Omental fat pad (tissue), 3 donors: ENCODE measurements at regions not wholly inside any gene's neighbourhood (a gene's known extent, or its start where the extent isn't known, plus 50 kb on each side); places are given as distances from the start of the nearest gene placed in this dataset.

Source experiments
- ATAC-seq: fragments of 150-250 bp; one replicate; pipeline ENCODE4 v1.9.1; 2016; ENCODE audit warnings: mild to moderate bottlenecking, moderate library complexity; ENCODE audit not compliant: low FRiP score
- DNase-seq: peaks from one replicate; pipeline ENCODE4 v3.0.0-alpha.2; 2019; ENCODE audit warnings: low spot score
- CTCF ChIP-seq, 3 donors: fragments of 450-650 bp; IDR thresholded peaks; one replicate each; pipeline ENCODE4 v1.5.1; 2016 to 2017; ENCODE audit warnings: antibody characterized with exemption in 3 of 3, mild to moderate bottlenecking in 3 of 3, moderate library complexity in 2 of 3

GRCh38 chr1:88217386-88217785 lies 466.7 kb upstream of the PKN2 start:
- ATAC-seq: no peak
- no peak for DNase-seq
- no peak for TF ChIP-seq CTCF (IDR thresholded peaks at IDR 0.05)

- DNase-seq (no peak), ATAC-seq (no peak)
- TF ChIP-seq CTCF (IDR thresholded peaks at IDR 0.05): no peak
Measured at GRCh38 chr1:88219521-88219920, 464.6 kb upstream of the PKN2 start.

- ATAC-seq (no peak), DNase-seq (no peak)
- no peak for TF ChIP-seq CTCF (IDR thresholded peaks at IDR 0.05)
Measured at GRCh38 chr1:88221411-88221810, 462.7 kb upstream of the PKN2 start.

- ATAC-seq (no peak), DNase-seq (no peak)
- TF ChIP-seq CTCF (IDR thresholded peaks at IDR 0.05): no peak
Measured at GRCh38 chr1:88224906-88225305, 459.2 kb upstream of the PKN2 start.

GRCh38 chr1:88228114-88228513 lies 456.0 kb upstream of the PKN2 start:
- TF ChIP-seq CTCF (IDR thresholded peaks at IDR 0.05): no peak
- ATAC-seq (no peak), DNase-seq (no peak)

GRCh38 chr1:88230126-88230525 lies 453.9 kb upstream of the PKN2 start:
- no peak for TF ChIP-seq CTCF (IDR thresholded peaks at IDR 0.05)
- no peak for ATAC-seq
- no peak for DNase-seq

- no peak for ATAC-seq
- no peak for TF ChIP-seq CTCF (IDR thresholded peaks at IDR 0.05)
- no peak for DNase-seq
Measured at GRCh38 chr1:88237058-88237457, 447.0 kb upstream of the PKN2 start.
